ENCODE measurements at regions not wholly inside any gene's neighbourhood (a gene's known extent, or its start where the extent isn't known, plus 50 kb on each side); places are given as distances from the start of the nearest gene placed in this dataset.

DNA sequence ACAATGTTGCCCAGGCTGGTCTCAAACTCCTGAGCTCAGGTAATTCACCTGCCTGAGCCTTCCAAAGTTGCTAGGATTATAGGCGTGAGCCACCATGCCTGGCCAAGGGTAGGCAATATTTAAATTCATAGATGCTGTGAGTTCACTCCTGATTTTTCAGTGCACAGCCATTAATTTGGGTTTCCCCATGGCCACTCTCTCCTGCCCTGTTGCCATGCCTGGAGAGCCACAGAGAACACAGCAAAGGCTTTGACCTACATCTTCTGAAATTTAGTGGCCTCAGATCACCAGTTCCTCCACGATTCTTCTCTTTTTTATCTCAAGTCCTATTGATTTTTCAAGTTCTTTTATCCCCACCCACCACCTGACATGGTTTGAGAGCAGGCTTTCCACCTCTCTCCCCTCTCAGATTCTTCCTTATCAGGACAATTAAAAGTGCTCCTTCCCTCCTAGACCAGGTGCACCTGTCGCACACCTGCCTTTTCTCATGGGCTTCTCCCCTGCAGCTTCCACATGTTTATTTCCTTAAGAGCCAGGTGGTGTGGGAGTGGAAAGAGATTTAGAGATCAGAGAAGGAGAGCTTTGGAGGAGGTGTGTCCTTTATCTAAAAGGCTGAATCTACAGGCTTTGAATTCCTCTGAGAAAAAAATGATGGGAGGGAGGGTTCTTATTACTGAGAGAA is 123.8 kb downstream of the ADRA2A start:
- Histone ChIP-seq H4K20me1 (replicated peaks; ENCODE audit: control insufficient read depth, extremely low read depth, insufficient read depth, low read length) (no peaks in the 10 kb centered on the region), H3K4me2 (ENCODE audit: insufficient read depth, low read length) (no peak overlapping the region), H3K79me2 (ENCODE audit: control insufficient read depth, insufficient read depth, low read length) (no peaks in the 10 kb centered on the region), H3K36me3 (ENCODE audit: control insufficient read depth in 2 of 2, extremely low read depth in 1 of 2, insufficient read depth in 2 of 2, low read length in 2 of 2) (no peaks in the 10 kb centered on the region), H3K27me3 (ENCODE audit: control insufficient read depth in 2 of 2, insufficient read depth in 2 of 2, low read length in 2 of 2) (no peaks in the 10 kb centered on the region), H3K9me1 (replicated peaks; ENCODE audit: control insufficient read depth, extremely low read depth, insufficient read depth, low read length) (no peaks in the 10 kb centered on the region), H3K9ac (replicated peaks; ENCODE audit: extremely low read depth, insufficient read depth, low read length) (no peak overlapping the region), H3K4me3 (replicated peaks in 1 of 3; ENCODE audit: insufficient read depth in 1 of 3, low read depth in 1 of 3, low read length in 3 of 3) (no peak overlapping the region), H2AFZ (ENCODE audit: low read depth, low read length) (no peak overlapping the region), H3K27ac (ENCODE audit: insufficient read depth, low read depth, low read length) (no peak overlapping the region), H3K9me3 (replicated peaks; ENCODE audit: control insufficient read depth, insufficient read depth, low read length) (no peaks in the 10 kb centered on the region), H3K4me1 (ENCODE audit: control insufficient read depth, extremely low read depth, insufficient read depth, low read length) (no peaks in the 10 kb centered on the region)
- CTCF ChIA-PET, result no interaction called here
- dilution Hi-C loops (cut with MboI; ENCODE audit: extremely low pct_ligation_motif_present, low sequenced_read_pairs) (no loop called here), intact Hi-C loops (cut with micrococcal nuclease) (no loop called here)
- BruUV-seq (replicated peaks), result no TSS peak
- DNase-seq (ENCODE audit: low read depth, low spot score), result no peak
- FAIRE-seq, result no peak
- TF ChIP-seq FOS (IDR thresholded peaks at IDR 0.05; ENCODE audit: borderline replicate concordance, insufficient read depth, low read length) (no peak), POLR2AphosphoS5 (IDR thresholded peaks at IDR 0.05; ENCODE audit: insufficient read depth, low read depth, low read length) (no peak), JUN (IDR thresholded peaks at IDR 0.05; ENCODE audit: borderline replicate concordance, insufficient read depth, insufficient read length, low read depth) (no peak), EZH2 (IDR thresholded peaks at IDR 0.05; ENCODE audit: borderline replicate concordance, low read depth, low read length, severe bottlenecking) (no peak), GATA2 (IDR thresholded peaks at IDR 0.05; ENCODE audit: insufficient read depth, insufficient read length, low read depth, low read length) (no peak), POLR2A (IDR thresholded peaks at IDR 0.05; ENCODE audit: low read depth, low read length) (no peak), MYC (IDR thresholded peaks at IDR 0.05; ENCODE audit: low read depth, low read length) (no peak)
- TF ChIP-seq, protein P1, sequence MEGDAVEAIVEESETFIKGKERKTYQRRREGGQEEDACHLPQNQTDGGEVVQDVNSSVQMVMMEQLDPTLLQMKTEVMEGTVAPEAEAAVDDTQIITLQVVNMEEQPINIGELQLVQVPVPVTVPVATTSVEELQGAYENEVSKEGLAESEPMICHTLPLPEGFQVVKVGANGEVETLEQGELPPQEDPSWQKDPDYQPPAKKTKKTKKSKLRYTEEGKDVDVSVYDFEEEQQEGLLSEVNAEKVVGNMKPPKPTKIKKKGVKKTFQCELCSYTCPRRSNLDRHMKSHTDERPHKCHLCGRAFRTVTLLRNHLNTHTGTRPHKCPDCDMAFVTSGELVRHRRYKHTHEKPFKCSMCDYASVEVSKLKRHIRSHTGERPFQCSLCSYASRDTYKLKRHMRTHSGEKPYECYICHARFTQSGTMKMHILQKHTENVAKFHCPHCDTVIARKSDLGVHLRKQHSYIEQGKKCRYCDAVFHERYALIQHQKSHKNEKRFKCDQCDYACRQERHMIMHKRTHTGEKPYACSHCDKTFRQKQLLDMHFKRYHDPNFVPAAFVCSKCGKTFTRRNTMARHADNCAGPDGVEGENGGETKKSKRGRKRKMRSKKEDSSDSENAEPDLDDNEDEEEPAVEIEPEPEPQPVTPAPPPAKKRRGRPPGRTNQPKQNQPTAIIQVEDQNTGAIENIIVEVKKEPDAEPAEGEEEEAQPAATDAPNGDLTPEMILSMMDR (IDR thresholded peaks at IDR 0.05; ENCODE audit: extremely low read depth in 1 of 2, insufficient read depth in 1 of 2, low read depth in 1 of 2, low read length in 2 of 2), result no peak
- TF ChIP-seq, protein P2, sequence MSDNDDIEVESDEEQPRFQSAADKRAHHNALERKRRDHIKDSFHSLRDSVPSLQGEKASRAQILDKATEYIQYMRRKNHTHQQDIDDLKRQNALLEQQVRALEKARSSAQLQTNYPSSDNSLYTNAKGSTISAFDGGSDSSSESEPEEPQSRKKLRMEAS (IDR thresholded peaks at IDR 0.05; ENCODE audit: insufficient read depth, insufficient read length), result no peak
- POLR2A ChIA-PET, result no interaction called here

All from endothelial cell of umbilical vein (primary cell).